ENCODE measurements at regions not wholly inside any gene's neighbourhood (a gene's known extent, or its start where the extent isn't known, plus 50 kb on each side); places are given as distances from the start of the nearest gene placed in this dataset.
A peak's percentile ranks its signal among the peaks of the same experiment; 100 is the strongest.

DNA sequence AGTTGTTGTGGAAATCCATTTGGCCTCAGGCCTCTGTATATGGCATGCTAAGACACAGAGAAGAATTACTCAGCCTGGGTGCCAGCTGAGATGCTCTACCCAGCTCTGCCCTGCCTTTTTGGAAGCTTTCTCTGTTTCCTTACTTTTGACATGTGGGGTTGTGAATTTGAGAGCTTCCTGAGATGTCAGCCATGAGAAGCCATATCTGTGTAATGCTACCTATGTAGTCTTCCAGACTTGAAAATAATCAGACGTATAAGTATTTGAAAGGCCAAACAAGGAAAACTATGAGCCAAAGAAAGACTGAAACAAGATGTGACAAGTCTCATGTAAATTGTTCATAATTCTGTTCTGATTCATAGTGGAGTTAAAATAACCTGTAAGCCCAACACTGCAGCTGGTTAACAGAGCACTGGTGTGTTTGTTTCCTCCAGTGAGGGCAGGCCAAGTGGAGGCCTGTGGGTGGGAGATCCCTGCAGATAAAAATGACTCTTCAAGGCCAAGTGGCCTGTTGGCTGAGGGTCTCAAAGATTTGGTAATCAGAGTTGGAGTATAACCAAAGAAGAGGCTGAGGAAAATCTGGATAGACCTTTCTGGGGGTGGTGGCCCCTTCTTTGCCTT, 94.0 kb downstream of the TMX1 start:
- DNase-seq (ENCODE audit: low spot score), result no peak
- TF ChIP-seq, protein P1, sequence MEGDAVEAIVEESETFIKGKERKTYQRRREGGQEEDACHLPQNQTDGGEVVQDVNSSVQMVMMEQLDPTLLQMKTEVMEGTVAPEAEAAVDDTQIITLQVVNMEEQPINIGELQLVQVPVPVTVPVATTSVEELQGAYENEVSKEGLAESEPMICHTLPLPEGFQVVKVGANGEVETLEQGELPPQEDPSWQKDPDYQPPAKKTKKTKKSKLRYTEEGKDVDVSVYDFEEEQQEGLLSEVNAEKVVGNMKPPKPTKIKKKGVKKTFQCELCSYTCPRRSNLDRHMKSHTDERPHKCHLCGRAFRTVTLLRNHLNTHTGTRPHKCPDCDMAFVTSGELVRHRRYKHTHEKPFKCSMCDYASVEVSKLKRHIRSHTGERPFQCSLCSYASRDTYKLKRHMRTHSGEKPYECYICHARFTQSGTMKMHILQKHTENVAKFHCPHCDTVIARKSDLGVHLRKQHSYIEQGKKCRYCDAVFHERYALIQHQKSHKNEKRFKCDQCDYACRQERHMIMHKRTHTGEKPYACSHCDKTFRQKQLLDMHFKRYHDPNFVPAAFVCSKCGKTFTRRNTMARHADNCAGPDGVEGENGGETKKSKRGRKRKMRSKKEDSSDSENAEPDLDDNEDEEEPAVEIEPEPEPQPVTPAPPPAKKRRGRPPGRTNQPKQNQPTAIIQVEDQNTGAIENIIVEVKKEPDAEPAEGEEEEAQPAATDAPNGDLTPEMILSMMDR (IDR thresholded peaks at IDR 0.05), result no peak
- Histone ChIP-seq H3K4me3 (no peak overlapping the region), H3K27ac (peak overlapping the region in 1 of 2 donors; percentile 25)

DNA sequence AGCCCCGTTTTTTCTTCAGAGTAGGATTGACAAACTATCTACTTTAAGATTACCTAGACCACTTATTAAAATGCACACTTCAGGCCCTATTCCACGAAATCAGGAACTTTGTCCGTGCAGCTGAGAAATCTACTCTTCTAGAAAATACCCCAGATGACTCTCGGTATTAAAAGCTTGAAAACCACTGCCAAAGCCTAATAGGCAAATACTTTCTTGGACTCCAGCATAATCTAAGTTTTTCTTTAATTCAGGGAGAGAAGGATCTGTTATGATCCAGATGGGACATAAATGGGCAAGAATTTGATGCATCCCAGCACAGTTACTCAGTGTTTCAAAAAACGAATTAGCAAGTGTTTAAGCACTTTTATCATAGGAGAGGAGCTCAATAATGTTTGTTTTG, 94.5 kb downstream of the TMX1 start:
- TF ChIP-seq, protein P1 (IDR thresholded peaks at IDR 0.05), result no peak
- no peak overlapping the region for H3K4me3 ChIP-seq
- no peak for DNase-seq (ENCODE audit: low spot score)
- H3K27ac ChIP-seq, result no peak overlapping the region

DNA sequence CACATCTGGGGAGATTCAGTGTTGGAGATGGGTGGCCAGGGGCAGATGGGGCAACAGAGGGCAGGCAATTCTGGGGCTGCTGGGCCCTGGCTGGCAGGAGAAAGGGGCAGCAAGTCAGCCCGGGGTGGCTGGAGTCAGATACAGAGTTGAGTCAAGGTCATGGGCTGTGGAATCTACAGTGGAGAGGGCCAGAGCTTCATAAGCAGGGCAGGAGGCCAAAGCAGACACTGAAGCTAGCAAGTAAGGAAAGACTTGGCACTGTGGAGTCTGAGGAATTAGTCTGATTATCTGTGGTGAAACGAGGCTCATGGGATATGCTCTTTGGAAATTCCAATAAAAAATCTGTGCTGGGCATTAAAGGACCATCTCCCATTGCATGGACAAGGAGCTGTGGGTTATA, 95.5 kb downstream of the TMX1 start:
- H3K27ac ChIP-seq, result no peak overlapping the region
- TF ChIP-seq, protein P1 (IDR thresholded peaks at IDR 0.05), result no peak
- DNase-seq (ENCODE audit: low spot score), result no peak
- H3K4me3 ChIP-seq, result no peak overlapping the region

DNA sequence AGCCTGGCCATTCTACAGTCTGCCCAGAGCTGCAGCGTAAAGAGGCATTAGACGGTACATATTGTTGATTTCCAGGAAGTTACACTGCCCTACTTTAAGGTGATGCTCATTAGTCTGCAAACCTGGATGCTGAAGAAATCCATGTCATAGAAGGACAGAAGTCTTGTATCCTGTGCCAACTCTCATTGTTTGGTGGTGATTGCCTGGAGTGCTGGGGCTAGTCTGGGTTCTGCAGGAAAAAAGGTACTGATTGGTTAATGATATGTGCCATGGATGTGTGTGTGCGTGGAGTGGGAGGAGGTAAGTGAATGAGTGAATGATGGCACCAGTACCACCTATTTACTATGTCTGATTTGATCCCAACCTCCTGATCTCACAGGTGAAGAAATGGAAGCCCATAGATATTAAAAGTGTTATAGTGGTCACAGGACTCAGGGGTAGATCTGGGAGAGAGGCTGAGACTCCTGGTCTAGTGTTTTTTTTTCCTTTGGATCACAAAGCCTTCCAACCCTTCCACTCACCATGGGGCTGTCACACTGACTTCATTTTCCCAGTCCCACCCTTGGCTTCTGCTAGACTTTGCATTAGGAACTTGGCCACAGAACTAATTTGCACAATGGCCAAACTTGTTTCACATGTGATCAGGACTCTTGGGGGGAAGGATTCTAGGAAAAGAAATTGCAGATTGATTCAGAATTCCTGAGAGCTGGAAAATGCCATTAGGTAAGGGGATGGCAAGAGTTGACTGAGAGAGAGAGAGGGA, 96.1 kb downstream of the TMX1 start:
- Histone ChIP-seq H3K4me3 (no peak overlapping the region), H3K27ac (no peak overlapping the region)
- TF ChIP-seq, protein P1 (IDR thresholded peaks at IDR 0.05), result no peak
- DNase-seq (ENCODE audit: low spot score), result no peak

DNA sequence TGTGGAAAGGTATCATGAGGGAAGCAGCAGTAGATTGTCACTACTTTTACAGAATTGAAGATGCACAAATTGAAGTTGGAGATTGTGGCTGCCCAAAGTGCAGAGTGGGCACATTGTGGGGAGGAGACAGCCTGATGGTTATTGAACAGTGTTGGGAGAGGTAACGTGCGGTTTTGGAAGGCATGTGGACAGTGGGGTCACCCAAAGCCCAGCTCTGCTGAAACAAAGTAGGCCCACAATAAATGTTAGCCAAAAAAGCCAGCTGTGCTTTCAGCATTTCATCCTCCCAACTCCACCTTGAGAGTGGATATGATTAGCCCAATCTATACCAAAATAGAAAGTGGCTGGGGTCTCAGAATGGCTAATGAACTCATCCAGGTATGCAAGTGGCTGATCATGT, 96.7 kb downstream of the TMX1 start:
- DNase-seq (ENCODE audit: low spot score), result no peak
- Histone ChIP-seq H3K27ac (no peak overlapping the region), H3K4me3 (no peak overlapping the region)
- TF ChIP-seq, protein P1 (IDR thresholded peaks at IDR 0.05), result no peak

DNA sequence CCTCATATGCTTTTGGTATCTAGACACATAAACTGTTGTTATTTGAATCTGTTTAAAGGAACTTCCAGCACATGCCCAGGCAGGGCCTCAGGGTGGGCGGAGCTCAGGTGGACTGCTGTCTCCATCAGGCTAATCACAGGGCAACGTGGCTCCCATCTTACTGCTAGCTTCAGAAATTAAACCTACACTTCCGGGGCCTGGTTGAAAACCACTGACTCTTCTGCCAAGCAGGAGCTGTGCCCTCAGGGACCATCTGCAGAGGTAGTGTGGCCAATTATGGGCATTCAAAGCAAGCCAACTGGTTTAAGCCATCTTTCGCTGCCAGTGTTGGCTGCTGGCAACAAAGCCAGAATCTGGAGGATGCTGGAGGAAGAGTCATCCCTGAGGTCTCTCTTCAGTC, 97.5 kb downstream of the TMX1 start:
- TF ChIP-seq, protein P1 (IDR thresholded peaks at IDR 0.05), result no peak
- H3K27ac ChIP-seq, result no peak overlapping the region
- DNase-seq (ENCODE audit: low spot score), result no peak
- no peak overlapping the region for H3K4me3 ChIP-seq

DNA sequence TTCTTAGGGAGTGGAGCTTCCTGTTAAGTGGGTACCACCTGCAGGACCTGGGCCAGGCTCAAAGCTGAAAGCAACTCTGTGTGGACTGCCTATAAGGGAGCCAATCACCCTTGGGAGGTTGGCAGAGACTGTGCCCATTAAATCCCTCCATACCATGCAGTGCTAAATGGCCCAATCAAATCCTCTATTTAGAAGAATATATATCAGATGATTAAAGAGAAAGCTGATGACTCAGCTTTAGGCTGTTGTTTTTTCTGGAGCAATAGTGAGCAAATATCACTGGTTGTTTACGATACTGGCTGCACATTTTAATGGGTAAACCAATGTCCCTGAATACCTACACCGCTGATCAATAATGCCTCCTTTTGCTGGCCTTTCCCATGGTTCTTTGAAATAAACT, 101.3 kb downstream of the TMX1 start:
- H3K4me3 ChIP-seq, result no peak overlapping the region
- TF ChIP-seq, protein P1 (IDR thresholded peaks at IDR 0.05), result no peak
- H3K27ac ChIP-seq, result no peak overlapping the region
- DNase-seq (ENCODE audit: low spot score), result no peak

Data from coronary artery (tissue), 2 donors.